ENCODE measurements at regions not wholly inside any gene's neighbourhood (a gene's known extent, or its start where the extent isn't known, plus 50 kb on each side); places are given as distances from the start of the nearest gene placed in this dataset.
"Not testable (repeated sequence)": the region's sequence is repeated elsewhere in the genome, so short reads cannot be mapped to it uniquely, and the experiment has no call there.

- H3K9ac ChIP-seq (ENCODE audit: low read length in 3 of 3); intact Hi-C loops (cut with DNase I); FAIRE-seq; H3K4me1 ChIP-seq (ENCODE audit: control insufficient read depth in 2 of 3, insufficient read depth in 2 of 3, low read depth in 1 of 3, low read length in 3 of 3); H3K27me3 ChIP-seq (ENCODE audit: control insufficient read depth, insufficient read depth, low read length); H3K9me3 ChIP-seq (ENCODE audit: control insufficient read depth in 2 of 3, insufficient read depth in 1 of 3, low read length in 3 of 3); H3K36me3 ChIP-seq (ENCODE audit: control insufficient read depth in 2 of 3, insufficient read depth in 3 of 3, low read length in 3 of 3); H3K27ac ChIP-seq (ENCODE audit: low read depth in 2 of 2, low read length in 2 of 2); H3K4me3 ChIP-seq (ENCODE audit: low read length in 3 of 3): not testable (repeated sequence)
- peak in 1 of 5 donors; percentile 2 for DNase-seq
Observed at GRCh38 chr5:70778240-70778639, 122.2 kb upstream of the SERF1A start.
